PC-9 (cell line): ENCODE measurements at regions not wholly inside any gene's neighbourhood (a gene's known extent, or its start where the extent isn't known, plus 50 kb on each side); places are given as distances from the start of the nearest gene placed in this dataset.

Source experiments
- CTCF ChIP-seq: fragments of 200-600 bp; sonication (generic); conservative IDR thresholded peaks from 2 replicates; pipeline ENCODE4 v1.6.1; 2017; ENCODE audit warnings: mixed run types, antibody characterized with exemption, mild to moderate bottlenecking, moderate library complexity
- EZH2 ChIP-seq: fragments of 200-600 bp; sonication (generic); IDR thresholded peaks from 2 replicates; pipeline ENCODE4 v1.8.0; 2017; ENCODE audit warnings: antibody characterized with exemption, low read depth

- no peak for TF ChIP-seq CTCF
- TF ChIP-seq EZH2 = no peak
Observed at GRCh38 chr10:88159127-88159829, 295.9 kb downstream of the PTEN start.
